H1 (cell line): ENCODE measurements at regions not wholly inside any gene's neighbourhood (a gene's known extent, or its start where the extent isn't known, plus 50 kb on each side); places are given as distances from the start of the nearest gene placed in this dataset.

Source experiments
- CTCF ChIA-PET: fragments of 300-600 bp; sonication (Branson Sonifier 250); formaldehyde crosslinking; loops from one replicate; lab custom pipeline; 2021; ENCODE audit not compliant: partially characterized antibody; lab: Charles Lee
- POLR2A ChIA-PET: fragments of 300-600 bp; sonication (Branson Sonifier 250); formaldehyde crosslinking; loops from one replicate; lab custom pipeline; 2021; ENCODE audit warnings: inconsistent platforms; ENCODE audit not compliant: partially characterized antibody; lab: Charles Lee
- DNase-seq, 2 experiments: peaks; one replicate each; pipeline versions ENCODE4 v3.0.0 to v3.0.0-alpha.2; 2010 to 2022; ENCODE audit warnings: low spot score in 2 of 2, low read depth in 1 of 2, mixed read lengths in 1 of 2
- FAIRE-seq: peaks from 2 replicates; lab custom pipeline; 2011; peaks lifted over from hg19 to GRCh38; lab: Jason Lieb, UNC
- H2AFZ ChIP-seq: 2 replicates; pipeline ENCODE4 v1.8.1; 2012; ENCODE audit warnings: low read length, inconsistent platforms
- H2AK5ac ChIP-seq: 2 replicates; pipeline ENCODE4 v1.6.1; 2013; ENCODE audit warnings: low read depth, low read length
- H2BK120ac ChIP-seq: replicated peaks from 2 replicates; pipeline ENCODE3; 2013; ENCODE audit warnings: low read depth, low read length, inconsistent platforms
- H2BK12ac ChIP-seq: 2 replicates; pipeline ENCODE4 v1.6.1; 2013; ENCODE audit warnings: low read depth, low read length
- H2BK15ac ChIP-seq: 2 replicates; pipeline ENCODE4 v1.6.1; 2013; ENCODE audit warnings: low read length
- H2BK20ac ChIP-seq: 2 replicates; pipeline ENCODE4 v1.6.1; 2013; ENCODE audit warnings: low read length
- H2BK5ac ChIP-seq: 2 replicates; pipeline ENCODE4 v1.6.1; 2013; ENCODE audit warnings: low read depth, low read length
- H3K14ac ChIP-seq: 2 replicates; pipeline ENCODE4 v1.6.1; 2013; ENCODE audit warnings: inconsistent platforms; ENCODE audit not compliant: insufficient read length
- H3K18ac ChIP-seq: 2 replicates; pipeline ENCODE4 v1.6.1; 2013; ENCODE audit warnings: low read length; ENCODE audit errors: extremely low read depth
- H3K23ac ChIP-seq: 2 replicates; pipeline ENCODE4 v1.6.1; 2013; ENCODE audit warnings: inconsistent platforms; ENCODE audit not compliant: insufficient read length
- H3K23me2 ChIP-seq: 2 replicates; pipeline ENCODE4 v1.6.1; 2013; ENCODE audit warnings: low read depth, low read length
- H3K27ac ChIP-seq: 2 replicates; pipeline ENCODE4 v1.6.1; 2011; ENCODE audit warnings: low read depth, low read length, inconsistent platforms
- H3K27me3 ChIP-seq, 4 experiments: replicated peaks in 1 of 4; 1 replicate in 1 of 4; 2 replicates in 3 of 4; pipeline versions ENCODE4 v1.6.1 to v1.8.1; 2011 to 2013; ENCODE audit warnings: low read length in 3 of 4, mild to moderate bottlenecking in 3 of 4, inconsistent platforms in 2 of 4, mixed read lengths in 2 of 4, moderate library complexity in 1 of 4; ENCODE audit not compliant: control insufficient read depth in 3 of 4, insufficient read depth in 3 of 4; ENCODE audit errors: extremely low read depth in 1 of 4
- H3K36me3 ChIP-seq, 4 experiments: 2 replicates each; pipeline versions ENCODE4 v1.6.1 to v1.8.1; 2011 to 2013; ENCODE audit warnings: mild to moderate bottlenecking in 4 of 4, low read length in 3 of 4, moderate library complexity in 2 of 4, control low read depth in 1 of 4, inconsistent platforms in 1 of 4; ENCODE audit not compliant: insufficient read depth in 4 of 4, control insufficient read depth in 2 of 4
- H3K4ac ChIP-seq: replicated peaks from 2 replicates; pipeline ENCODE3; 2013; ENCODE audit warnings: low read length, low read depth, mixed read lengths, inconsistent platforms; ENCODE audit not compliant: insufficient read length
- H3K4me1 ChIP-seq, 4 experiments: replicated peaks in 1 of 4; 1 replicate in 1 of 4; 2 replicates in 3 of 4; pipeline versions ENCODE4 v1.6.1 to v1.8.1; 2011 to 2013; ENCODE audit warnings: low read length in 3 of 4, inconsistent platforms in 2 of 4, mixed read lengths in 1 of 4; ENCODE audit not compliant: insufficient read depth in 4 of 4, control insufficient read depth in 3 of 4
- H3K4me2 ChIP-seq, 2 experiments: 2 replicates each; pipeline versions ENCODE4 v1.6.1 to v1.8.1; 2011 to 2013; ENCODE audit warnings: low read depth in 2 of 2, low read length in 2 of 2, control low read depth in 1 of 2, inconsistent platforms in 1 of 2, mild to moderate bottlenecking in 1 of 2; ENCODE audit not compliant: insufficient read depth in 1 of 2
- H3K4me3 ChIP-seq, 4 experiments: fragments of 200-600, 300-600 bp in 1 of 4; sonication (generic), shearing (Covaris generic), sonication (Bioruptor Twin) in 1 of 4; 2 replicates each; pipeline versions ENCODE4 v1.5.1 to v1.8.1; 2011 to 2016; ENCODE audit warnings: low read length in 4 of 4, low read depth in 3 of 4, control low read depth in 2 of 4, inconsistent platforms in 2 of 4, mild to moderate bottlenecking in 2 of 4, mixed read lengths in 1 of 4, moderate library complexity in 1 of 4; ENCODE audit not compliant: insufficient read depth in 2 of 4; ENCODE audit errors: extremely low read depth in 1 of 4
- H3K56ac ChIP-seq: replicated peaks from 2 replicates; pipeline ENCODE3; 2013; ENCODE audit warnings: low read depth, mild to moderate bottlenecking, mixed read lengths, low read length, inconsistent platforms; ENCODE audit not compliant: insufficient read length
- H3K79me1 ChIP-seq: 2 replicates; pipeline ENCODE4 v1.6.1; 2013; ENCODE audit warnings: low read depth, low read length, control low read depth
- H3K79me2 ChIP-seq, 2 experiments: 2 replicates each; pipeline versions ENCODE4 v1.6.1 to v1.8.1; 2012 to 2013; ENCODE audit warnings: low read length in 2 of 2, mild to moderate bottlenecking in 2 of 2, inconsistent platforms in 1 of 2; ENCODE audit not compliant: insufficient read depth in 2 of 2, control insufficient read depth in 1 of 2
- H3K9ac ChIP-seq, 4 experiments: replicated peaks in 1 of 4; 1 replicate in 1 of 4; 2 replicates in 3 of 4; pipeline versions ENCODE4 v1.6.1 to v1.8.1; 2011 to 2013; ENCODE audit warnings: low read depth in 3 of 4, low read length in 3 of 4, control low read depth in 2 of 4, mild to moderate bottlenecking in 2 of 4, moderate library complexity in 2 of 4, inconsistent platforms in 1 of 4; ENCODE audit errors: extremely low read depth in 1 of 4
- H3K9me3 ChIP-seq, 2 experiments: 2 replicates each; pipeline versions ENCODE4 v1.6.1 to v1.8.1; 2012 to 2013; ENCODE audit warnings: mild to moderate bottlenecking in 2 of 2, moderate library complexity in 2 of 2, control low read depth in 1 of 2, inconsistent platforms in 1 of 2, low read depth in 1 of 2, low read length in 1 of 2, mixed read lengths in 1 of 2; ENCODE audit not compliant: insufficient read depth in 2 of 2
- H4K20me1 ChIP-seq, 2 experiments: replicated peaks in 1 of 2; 2 replicates each; pipeline versions ENCODE3 to v1.8.1; 2011 to 2013; ENCODE audit warnings: inconsistent platforms in 2 of 2, low read length in 2 of 2, mild to moderate bottlenecking in 1 of 2; ENCODE audit not compliant: insufficient read depth in 2 of 2, control insufficient read depth in 1 of 2
- H4K5ac ChIP-seq: 2 replicates; pipeline ENCODE4 v1.6.1; 2013; ENCODE audit warnings: low read length, low read depth, mixed read lengths, inconsistent platforms; ENCODE audit not compliant: insufficient read length
- H4K8ac ChIP-seq: 2 replicates; pipeline ENCODE4 v1.8.0; 2013; ENCODE audit warnings: mild to moderate bottlenecking, moderate library complexity, low read length, inconsistent platforms; ENCODE audit not compliant: insufficient read depth; ENCODE audit errors: extremely low read depth
- H4K91ac ChIP-seq: replicated peaks from 2 replicates; pipeline ENCODE3; 2013; ENCODE audit warnings: low read length, mixed read lengths, inconsistent platforms; ENCODE audit not compliant: insufficient read length
- ATF3 ChIP-seq: IDR thresholded peaks from 2 replicates; pipeline ENCODE4 v1.6.1; 2011; ENCODE audit warnings: low read depth, mild to moderate bottlenecking, low read length; ENCODE audit not compliant: insufficient read depth
- BACH1 ChIP-seq: IDR thresholded peaks from 2 replicates; pipeline ENCODE4 v1.6.1; 2012; ENCODE audit warnings: low read length, improper control_type of control experiment
- BRCA1 ChIP-seq: IDR thresholded peaks from 2 replicates; pipeline ENCODE4 v1.6.1; 2012; ENCODE audit warnings: low read depth, low read length, improper control_type of control experiment
- CBX5 ChIP-seq: fragments of 300-800, 300-1000 bp; sonication (generic); IDR thresholded peaks from 2 replicates; pipeline ENCODE4 v1.7.1; 2016; ENCODE audit warnings: antibody characterized with exemption, low read length, low read depth
- CBX8 ChIP-seq: fragments of 300-800, 300-1000 bp; sonication (generic); IDR thresholded peaks from 2 replicates; pipeline ENCODE4 v1.7.1; 2016; ENCODE audit warnings: low read depth, low read length, borderline replicate concordance
- GABPA ChIP-seq: IDR thresholded peaks from 2 replicates; pipeline ENCODE4 v1.6.1; 2011; ENCODE audit warnings: mild to moderate bottlenecking, low read length, moderate library complexity, borderline replicate concordance; ENCODE audit not compliant: insufficient read depth
- HDAC2 ChIP-seq, 2 experiments: fragments of 300-600 bp in 1 of 2; sonication (generic) in 1 of 2; IDR thresholded peaks; 2 replicates each; pipeline ENCODE4 v1.6.1; 2011 to 2012; ENCODE audit warnings: low read depth in 2 of 2, low read length in 2 of 2, mild to moderate bottlenecking in 2 of 2, moderate library complexity in 2 of 2, borderline replicate concordance in 1 of 2, inconsistent platforms in 1 of 2
- JUN ChIP-seq: IDR thresholded peaks from 2 replicates; pipeline ENCODE4 v1.6.1; 2011; ENCODE audit warnings: low read depth, mild to moderate bottlenecking, improper control_type of control experiment, low read length
- KDM1A ChIP-seq: fragments of 200-600, 300-600 bp; sonication (generic); IDR thresholded peaks from 2 replicates; pipeline ENCODE4 v1.7.1; 2016; ENCODE audit warnings: mild to moderate bottlenecking, low read length, borderline replicate concordance
- NANOG ChIP-seq: IDR thresholded peaks from 2 replicates; pipeline ENCODE4 v1.6.1; 2011; ENCODE audit warnings: low read length, low read depth, mild to moderate bottlenecking, inconsistent platforms; ENCODE audit not compliant: insufficient read depth, poor library complexity, severe bottlenecking
- NRF1 ChIP-seq: IDR thresholded peaks from 2 replicates; pipeline ENCODE4 v1.6.1; 2011; ENCODE audit warnings: mild to moderate bottlenecking, low read depth, low read length, improper control_type of control experiment
- POLR2A ChIP-seq, 2 experiments: IDR thresholded peaks; 1 replicate in 1 of 2; 2 replicates in 1 of 2; pipeline ENCODE4 v1.6.1; 2011; ENCODE audit warnings: low read depth in 2 of 2, low read length in 2 of 2, mild to moderate bottlenecking in 2 of 2; ENCODE audit errors: control extremely low read depth in 1 of 2
- POLR2AphosphoS5 ChIP-seq: IDR thresholded peaks from 2 replicates; pipeline ENCODE4 v1.6.1; 2011; ENCODE audit warnings: low read depth, low read length
- SIX5 ChIP-seq: IDR thresholded peaks from 2 replicates; pipeline ENCODE4 v1.6.1; 2011; ENCODE audit warnings: mild to moderate bottlenecking, low read depth, low read length
- TAF7 ChIP-seq: optimal IDR thresholded peaks from 2 replicates; pipeline ENCODE3; 2011; ENCODE audit warnings: low read depth, mild to moderate bottlenecking, inconsistent platforms, low read length, moderate library complexity, borderline replicate concordance
- YY1 ChIP-seq: IDR thresholded peaks from 2 replicates; pipeline ENCODE4 v1.6.1; 2011; ENCODE audit warnings: low read depth, mild to moderate bottlenecking, low read length
- WGBS, 2 experiments: shearing (Covaris generic) in 1 of 2; methylation state at CpG; one replicate each; pipeline versions ENCODE4 v1.1.6 to v1.1.7; 2013 to 2015; ENCODE audit warnings: low lambda C conversion rate in 2 of 2, mixed read lengths in 2 of 2, inconsistent platforms in 1 of 2, low coverage in 1 of 2, missing lambda C conversion rate in 1 of 2; ENCODE audit not compliant: insufficient replicate concordance in 2 of 2, insufficient coverage in 1 of 2, insufficient read length in 1 of 2; ENCODE audit errors: extremely low coverage in 1 of 2, missing lambda C conversion rate in 1 of 2; 5-methylcytosine and 5-hydroxymethylcytosine counted together

GRCh38 chr14:26841326-26841725 is 243.5 kb upstream of the NOVA1 start:
- Histone ChIP-seq H3K14ac (no peak overlapping the region), H3K23me2 (0 out of 2 replicates have a peak, but pooled peaks cover 2% of the 10 kb centered on the region), H3K79me1 (no peaks in the 10 kb centered on the region), H4K8ac (no peak overlapping the region), H3K79me2 (no peaks in the 10 kb centered on the region), H2AFZ (no peak overlapping the region), H2AK5ac (no peak overlapping the region), H3K27me3 (no peaks in the 10 kb centered on the region), H3K4me3 (no peak overlapping the region), H4K20me1 (no peaks in the 10 kb centered on the region), H3K9me3 (no peaks in the 10 kb centered on the region), H3K27ac (no peak overlapping the region), H2BK15ac (no peak overlapping the region), H3K23ac (no peak overlapping the region), H2BK12ac (no peak overlapping the region), H3K4me1 (no peaks in the 10 kb centered on the region), H2BK120ac (no peak overlapping the region), H4K5ac (no peak overlapping the region), H3K36me3 (no peaks in the 10 kb centered on the region), H3K56ac (no peak overlapping the region), H4K91ac (no peak overlapping the region), H3K4me2 (no peak overlapping the region), H3K18ac (no peak overlapping the region), H2BK5ac (no peak overlapping the region), H3K4ac (no peak overlapping the region), H3K9ac (no peak overlapping the region), H2BK20ac (no peak overlapping the region)
- TF ChIP-seq YY1 (no peak), BACH1 (no peak), NANOG (no peak), CBX5 (no peak), SIX5 (no peak), TAF7 (no peak), ATF3 (no peak), BRCA1 (no peak), JUN (no peak), HDAC2 (IDR thresholded peaks at IDR 0.05; ENCODE audit: borderline replicate concordance in 1 of 2, low read depth in 2 of 2, low read length in 2 of 2) (no peak), CBX8 (no peak), KDM1A (no peak), POLR2A (IDR thresholded peaks at IDR 0.05; ENCODE audit: control extremely low read depth in 1 of 2, low read depth in 2 of 2, low read length in 2 of 2) (no peak), NRF1 (no peak), POLR2AphosphoS5 (no peak), GABPA (no peak)
- DNase-seq = no peak
- no peak for FAIRE-seq
- ChIA-PET CTCF (no interaction called here), POLR2A (no interaction called here)
- WGBS, 2 experiments = 72% methylated on average over 4 of the region's 4 CpGs; no CpG with 5 or more reads in 1 of the 2 experiments
